Activated CD8-positive, alpha-beta memory T cell treated with anti-CD3 and anti-CD28 coated beads, Interleukin-2, amount 10 ng/mL, durations not matched to agents 7 days and 5 days (primary cell): ENCODE measurements at regions not wholly inside any gene's neighbourhood (a gene's known extent, or its start where the extent isn't known, plus 50 kb on each side); places are given as distances from the start of the nearest gene placed in this dataset.

Experiments
- ATAC-seq: fragments of 150-1000 bp; cut with Tn5 transposase; one replicate; pipeline ENCODE4 v1.10.0; 2021; ENCODE audit warnings: moderate library complexity
- CTCF ChIA-PET: fragments of 350-600 bp; sonication (Branson Sonifier 250); formaldehyde crosslinking; loops from one replicate; lab custom pipeline; 2021; ENCODE audit warnings: antibody characterized with exemption; lab: Charles Lee
- DNase-seq: peaks from one replicate; pipeline ENCODE4 v3.0.0-alpha.2; 2020
- H3K27ac Mint-ChIP-seq: one replicate; pipeline ENCODE4 v1.8.0; 2021; ENCODE audit warnings: mild to moderate bottlenecking, mixed read lengths
- H3K27me3 Mint-ChIP-seq: one replicate; pipeline ENCODE4 v1.8.0; 2021; ENCODE audit warnings: mixed read lengths
- H3K36me3 Mint-ChIP-seq: one replicate; pipeline ENCODE4 v1.8.0; 2021; ENCODE audit warnings: mild to moderate bottlenecking, mixed read lengths
- H3K4me1 Mint-ChIP-seq: one replicate; pipeline ENCODE4 v1.8.0; 2021; ENCODE audit warnings: mixed read lengths
- H3K4me3 Mint-ChIP-seq: one replicate; pipeline ENCODE4 v1.8.0; 2021; ENCODE audit warnings: mild to moderate bottlenecking, moderate library complexity, mixed read lengths
- H3K9me3 Mint-ChIP-seq: one replicate; pipeline ENCODE4 v1.8.0; 2022; ENCODE audit warnings: low read depth, mixed read lengths

DNA sequence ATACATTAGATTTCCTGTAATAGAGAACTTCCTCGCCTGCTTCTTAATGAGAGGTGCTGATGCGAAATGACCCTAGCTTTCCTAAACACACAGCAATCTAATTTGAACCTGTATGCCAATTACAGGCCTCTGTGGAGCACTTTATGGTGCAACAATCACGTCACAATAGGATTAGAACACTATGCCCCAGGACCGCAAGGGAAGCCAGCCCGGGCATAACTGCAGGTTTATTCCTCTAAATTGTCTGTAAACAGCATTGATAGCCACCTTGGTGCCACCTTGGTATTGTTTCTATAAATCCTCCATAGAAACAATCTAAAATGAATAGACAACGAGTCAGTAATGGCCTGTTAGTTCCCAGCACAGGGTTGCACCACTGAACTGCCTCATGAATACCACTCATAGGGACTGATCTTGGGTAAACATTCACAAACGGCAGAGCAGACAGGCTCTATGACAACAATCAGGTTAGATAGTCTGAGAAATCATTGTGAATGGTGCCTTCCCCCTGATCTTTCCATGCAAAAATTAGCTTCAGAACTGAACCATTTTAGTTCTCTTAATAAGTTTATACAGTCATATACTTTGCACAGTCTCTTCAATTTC lies 182.5 kb upstream of the OBI1 start:
- DNase-seq: no peak
- H3K4me1 Mint-ChIP-seq: no peaks in the 10 kb centered on the region
- H3K9me3 Mint-ChIP-seq: no peaks in the 10 kb centered on the region
- CTCF ChIA-PET: no interaction called here
- H3K4me3 Mint-ChIP-seq: no peak overlapping the region
- no peaks in the 10 kb centered on the region for H3K36me3 Mint-ChIP-seq
- H3K27ac Mint-ChIP-seq: no peak overlapping the region
- H3K27me3 Mint-ChIP-seq: no peaks in the 10 kb centered on the region
- no peak for ATAC-seq

DNA sequence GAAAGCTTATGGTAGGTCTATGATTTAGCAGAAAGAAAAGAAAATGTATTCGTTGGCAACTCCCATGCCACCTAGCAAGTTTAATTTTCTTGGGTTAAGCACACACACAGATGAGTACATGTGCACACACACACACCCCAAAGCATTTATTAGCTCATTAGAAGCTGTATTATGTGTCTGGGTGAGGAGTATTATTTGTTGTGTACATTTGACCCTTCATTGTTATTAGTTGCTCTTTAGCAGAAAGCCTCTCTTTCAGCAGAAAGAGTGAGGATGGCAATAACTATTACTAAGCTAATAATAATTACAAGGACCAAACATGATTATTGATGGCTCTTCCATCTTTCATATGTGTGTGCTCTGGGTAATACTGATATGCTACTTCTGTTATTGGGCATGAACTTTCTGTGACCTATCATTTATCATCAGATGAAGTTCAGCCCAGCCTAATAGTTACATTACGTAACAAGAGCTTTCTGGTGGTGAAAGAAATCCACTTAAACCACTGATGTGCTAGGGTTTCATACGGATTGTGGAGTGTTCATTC lies 177.4 kb upstream of the OBI1 start:
- H3K9me3 Mint-ChIP-seq: no peaks in the 10 kb centered on the region
- ATAC-seq (no peak), DNase-seq (no peak)
- H3K4me1 Mint-ChIP-seq: no peaks in the 10 kb centered on the region
- H3K27me3 Mint-ChIP-seq: peaks cover 5% of the 10 kb centered on the region
- no peak overlapping the region for H3K4me3 Mint-ChIP-seq
- CTCF ChIA-PET: no interaction called here
- no peak overlapping the region for H3K27ac Mint-ChIP-seq
- no peaks in the 10 kb centered on the region for H3K36me3 Mint-ChIP-seq

DNA sequence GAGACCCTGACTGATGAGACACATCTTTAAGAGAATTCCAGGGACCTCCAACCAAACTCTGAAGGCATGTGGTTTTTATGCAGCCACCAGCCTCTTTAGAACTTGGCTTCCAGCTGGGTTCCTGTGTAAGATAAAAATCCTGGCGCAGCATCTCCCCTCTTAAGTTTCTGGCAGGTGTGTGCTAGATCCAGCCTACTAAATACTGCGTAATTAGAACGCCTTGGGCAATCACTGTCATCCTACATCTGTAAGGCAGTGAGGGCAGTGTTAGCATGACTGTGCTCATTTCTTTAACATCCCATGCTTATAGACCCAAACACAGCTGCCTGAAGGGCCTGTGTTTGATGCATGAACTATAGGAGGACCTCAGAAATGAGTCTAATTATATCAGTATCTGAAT lies 173.5 kb upstream of the OBI1 start:
- Mint-ChIP-seq H3K9me3 (no peaks in the 10 kb centered on the region), H3K4me3 (no peak overlapping the region), H3K27me3 (peaks cover 5% of the 10 kb centered on the region), H3K36me3 (no peaks in the 10 kb centered on the region), H3K4me1 (no peaks in the 10 kb centered on the region), H3K27ac (no peak overlapping the region)
- CTCF ChIA-PET: no interaction called here
- DNase-seq (no peak), ATAC-seq (no peak)

DNA sequence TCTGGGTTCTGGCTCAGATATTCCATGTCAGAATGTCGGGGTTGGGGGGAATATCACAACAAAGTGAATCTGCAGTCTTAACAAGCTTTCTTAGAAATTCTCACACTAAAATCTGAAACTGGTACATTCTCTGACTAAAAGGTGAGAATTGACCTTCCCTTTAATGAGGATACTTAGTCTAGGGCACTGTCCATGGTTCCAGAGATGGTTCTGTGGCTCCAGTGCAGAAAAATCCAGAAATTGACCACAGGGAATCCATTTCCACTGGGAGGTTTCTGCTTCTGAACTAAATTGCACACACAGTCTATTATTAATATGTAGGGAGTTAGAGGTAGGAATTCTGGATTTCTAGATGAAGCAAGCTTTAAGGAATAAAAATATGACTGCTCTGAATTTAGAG lies 171.6 kb upstream of the OBI1 start:
- no peak for DNase-seq
- ATAC-seq: no peak
- H3K27ac Mint-ChIP-seq: no peak overlapping the region
- no peak overlapping the region for H3K4me3 Mint-ChIP-seq
- CTCF ChIA-PET: no interaction called here
- no peaks in the 10 kb centered on the region for H3K9me3 Mint-ChIP-seq
- no peaks in the 10 kb centered on the region for H3K36me3 Mint-ChIP-seq
- H3K4me1 Mint-ChIP-seq: no peaks in the 10 kb centered on the region
- H3K27me3 Mint-ChIP-seq: peaks cover 5% of the 10 kb centered on the region

DNA sequence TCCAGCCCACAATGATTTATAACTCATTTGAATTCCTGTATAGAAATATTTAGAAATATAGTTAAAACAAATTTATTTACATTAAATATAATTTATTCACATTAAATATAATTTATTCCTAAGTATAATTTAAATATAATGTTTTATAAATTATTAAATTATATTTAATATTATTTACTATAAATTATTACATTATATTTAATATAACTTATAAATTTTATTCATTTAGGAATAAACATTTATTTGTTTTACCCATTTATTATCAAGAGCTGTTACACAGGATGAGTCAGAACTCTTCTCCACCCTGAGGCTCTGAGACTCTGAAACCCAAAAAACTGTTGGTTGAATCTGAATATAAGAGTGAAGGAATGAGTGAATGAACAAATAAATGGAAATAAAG lies 170.9 kb upstream of the OBI1 start:
- H3K4me3 Mint-ChIP-seq: no peak overlapping the region
- ATAC-seq (no peak), DNase-seq (no peak)
- CTCF ChIA-PET: no interaction called here
- H3K27me3 Mint-ChIP-seq: peaks cover 5% of the 10 kb centered on the region
- no peaks in the 10 kb centered on the region for H3K9me3 Mint-ChIP-seq
- no peak overlapping the region for H3K27ac Mint-ChIP-seq
- no peaks in the 10 kb centered on the region for H3K36me3 Mint-ChIP-seq
- no peaks in the 10 kb centered on the region for H3K4me1 Mint-ChIP-seq

DNA sequence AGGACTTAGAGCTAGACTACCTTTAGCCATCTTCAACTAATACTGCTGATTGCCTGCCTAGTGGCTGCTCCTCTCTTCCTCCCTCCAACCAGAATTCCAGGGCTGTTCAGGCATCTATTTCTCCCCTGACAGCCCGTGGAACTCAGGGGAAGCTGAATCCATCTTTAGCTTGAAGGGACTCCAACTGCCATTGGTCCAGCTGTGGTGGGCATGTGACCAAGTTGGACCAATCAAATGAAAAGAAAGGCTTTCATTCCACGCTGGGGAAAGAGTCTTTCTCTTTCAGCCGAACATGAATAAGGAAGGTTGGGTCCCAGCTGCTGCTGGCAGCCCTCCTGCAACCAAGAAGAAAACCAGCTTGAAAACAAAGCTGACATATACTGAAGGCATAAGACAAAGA lies 168.5 kb upstream of the OBI1 start:
- Mint-ChIP-seq H3K36me3 (no peaks in the 10 kb centered on the region), H3K27ac (no peak overlapping the region), H3K9me3 (no peaks in the 10 kb centered on the region), H3K4me1 (no peaks in the 10 kb centered on the region), H3K4me3 (no peak overlapping the region), H3K27me3 (peaks cover 4% of the 10 kb centered on the region)
- CTCF ChIA-PET: no interaction called here
- ATAC-seq (no peak), DNase-seq (no peak)

DNA sequence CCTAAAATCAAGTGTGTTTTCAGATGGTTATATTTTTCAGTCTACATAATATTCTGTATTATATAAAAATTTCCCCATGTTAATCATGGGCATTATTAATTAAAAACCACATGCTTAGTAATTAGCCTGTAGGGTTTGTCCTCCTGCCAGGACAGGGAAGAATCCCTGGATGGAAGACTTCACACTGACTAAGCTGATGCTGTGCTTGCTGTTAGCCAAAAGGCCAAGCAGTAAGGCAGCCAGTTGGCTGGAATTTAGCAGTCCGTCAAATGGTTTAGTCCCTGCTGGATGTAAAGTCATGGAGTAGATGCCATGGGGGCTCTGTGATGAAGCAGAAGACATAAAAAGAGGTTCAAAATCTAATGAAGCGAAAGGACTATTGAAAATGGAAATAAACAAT lies 168.0 kb upstream of the OBI1 start:
- DNase-seq (no peak), ATAC-seq (no peak)
- H3K27ac Mint-ChIP-seq: no peak overlapping the region
- no peaks in the 10 kb centered on the region for H3K4me1 Mint-ChIP-seq
- no peak overlapping the region for H3K4me3 Mint-ChIP-seq
- no peaks in the 10 kb centered on the region for H3K9me3 Mint-ChIP-seq
- CTCF ChIA-PET: no interaction called here
- H3K36me3 Mint-ChIP-seq: no peaks in the 10 kb centered on the region
- no peaks in the 10 kb centered on the region for H3K27me3 Mint-ChIP-seq

DNA sequence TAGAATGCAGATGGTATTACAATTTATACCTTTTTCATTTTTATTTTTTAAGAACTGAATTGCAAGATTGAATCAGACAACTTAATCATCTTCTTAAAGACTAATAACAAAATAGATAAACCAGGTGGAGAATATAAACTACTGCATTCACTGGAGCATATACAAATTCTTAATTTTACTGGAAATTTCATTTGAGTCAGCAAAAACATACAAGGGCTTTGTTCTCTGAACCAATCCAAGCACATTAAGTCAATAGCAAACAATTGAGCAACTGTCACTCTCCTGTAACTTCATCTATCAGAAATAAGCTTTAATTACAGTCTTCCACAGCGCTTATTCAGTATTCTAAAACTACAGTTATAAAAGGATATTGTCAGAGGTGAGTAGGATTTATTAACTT lies 167.4 kb upstream of the OBI1 start:
- H3K4me3 Mint-ChIP-seq: no peak overlapping the region
- H3K27me3 Mint-ChIP-seq: no peaks in the 10 kb centered on the region
- H3K36me3 Mint-ChIP-seq: no peaks in the 10 kb centered on the region
- ATAC-seq (no peak), DNase-seq (no peak)
- no peaks in the 10 kb centered on the region for H3K9me3 Mint-ChIP-seq
- H3K4me1 Mint-ChIP-seq: no peaks in the 10 kb centered on the region
- no peak overlapping the region for H3K27ac Mint-ChIP-seq
- CTCF ChIA-PET: no interaction called here

DNA sequence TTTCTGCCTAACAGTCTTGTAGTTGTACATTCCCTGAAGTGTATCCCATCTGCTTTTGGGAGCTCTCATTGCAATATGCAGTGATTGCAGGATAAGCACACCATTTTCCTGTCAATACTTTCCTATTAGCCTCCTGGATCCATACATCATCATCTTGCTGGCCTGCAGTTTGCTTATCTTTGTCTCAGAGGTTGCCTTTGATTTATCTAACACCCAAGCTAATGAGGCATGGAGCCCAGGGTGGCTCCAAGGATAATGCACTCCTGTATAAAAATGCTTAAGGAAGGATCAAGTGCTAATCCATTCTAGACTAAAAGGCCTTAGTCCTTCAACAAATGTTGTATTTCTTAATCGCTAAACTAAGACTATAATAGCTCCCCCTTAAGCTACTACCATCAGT lies 161.6 kb upstream of the OBI1 start:
- Mint-ChIP-seq H3K4me1 (no peaks in the 10 kb centered on the region), H3K36me3 (no peaks in the 10 kb centered on the region), H3K27ac (no peak overlapping the region), H3K27me3 (peaks cover 3% of the 10 kb centered on the region), H3K4me3 (no peak overlapping the region), H3K9me3 (no peaks in the 10 kb centered on the region)
- CTCF ChIA-PET: no interaction called here
- DNase-seq (no peak), ATAC-seq (no peak)

DNA sequence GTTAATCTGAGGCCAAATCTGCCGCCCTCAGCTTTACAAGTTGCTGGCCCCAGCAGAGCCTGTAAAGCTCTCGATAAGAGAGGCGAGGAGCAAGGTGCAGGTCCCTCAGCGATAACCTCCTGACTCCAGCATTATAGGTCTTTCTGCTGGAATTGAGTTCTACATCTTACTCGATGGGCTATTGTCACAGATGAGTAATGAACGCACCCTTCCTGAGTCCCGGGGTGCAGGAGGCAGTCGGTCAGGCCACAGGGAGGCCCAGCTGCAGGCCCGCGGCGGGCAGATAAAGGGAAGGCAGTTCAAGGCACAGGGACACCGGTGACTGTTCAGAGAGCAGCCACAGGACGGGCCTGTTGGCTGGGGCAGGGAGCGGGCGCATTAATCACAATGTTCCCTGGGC lies 157.6 kb upstream of the OBI1 start:
- CTCF ChIA-PET: no interaction called here
- ATAC-seq (no peak), DNase-seq (no peak)
- Mint-ChIP-seq H3K4me3 (no peak overlapping the region), H3K36me3 (no peaks in the 10 kb centered on the region), H3K27me3 (peaks cover 3% of the 10 kb centered on the region), H3K4me1 (no peaks in the 10 kb centered on the region), H3K9me3 (no peaks in the 10 kb centered on the region), H3K27ac (no peak overlapping the region)

DNA sequence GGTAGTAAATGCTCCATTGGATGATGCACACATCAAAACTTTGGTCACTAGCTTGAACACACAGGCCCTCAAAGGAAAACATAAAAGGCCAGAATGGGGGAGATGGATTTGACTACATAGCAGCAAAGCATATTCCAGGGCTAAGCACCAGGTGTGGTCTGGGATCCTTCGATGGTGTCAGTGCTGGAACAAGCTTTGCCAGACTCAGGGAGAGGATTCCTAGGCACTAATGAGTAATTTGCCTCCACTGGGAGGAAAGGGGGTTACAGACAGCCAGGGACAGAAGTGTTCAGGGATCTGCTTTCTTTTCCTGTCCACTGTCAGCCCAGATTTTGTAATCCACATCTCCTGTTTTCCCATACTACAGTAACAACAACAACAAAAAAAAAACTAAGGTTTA lies 157.2 kb upstream of the OBI1 start:
- DNase-seq (no peak), ATAC-seq (no peak)
- H3K27me3 Mint-ChIP-seq: peaks cover 5% of the 10 kb centered on the region
- no peak overlapping the region for H3K4me3 Mint-ChIP-seq
- H3K4me1 Mint-ChIP-seq: no peaks in the 10 kb centered on the region
- H3K9me3 Mint-ChIP-seq: no peaks in the 10 kb centered on the region
- no peak overlapping the region for H3K27ac Mint-ChIP-seq
- H3K36me3 Mint-ChIP-seq: no peaks in the 10 kb centered on the region
- CTCF ChIA-PET: no interaction called here

DNA sequence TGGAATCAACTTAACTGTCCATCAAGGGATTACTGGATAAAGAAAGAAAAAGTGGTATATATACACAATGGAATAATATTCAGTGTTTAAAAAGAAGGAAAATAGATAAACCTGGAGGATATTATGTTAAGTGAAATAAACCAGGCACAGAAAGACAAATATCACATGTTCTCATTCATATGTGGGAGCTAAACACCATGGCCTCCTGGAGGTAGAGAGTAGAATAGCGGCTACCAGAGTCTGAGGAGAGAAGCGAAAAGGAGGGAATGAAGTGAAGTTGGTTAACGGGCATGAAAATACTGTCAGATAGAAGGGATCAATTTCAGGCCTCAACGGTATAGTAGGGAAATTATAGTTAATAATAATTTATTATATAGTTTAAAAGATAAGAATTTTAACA lies 147.5 kb upstream of the OBI1 start:
- Mint-ChIP-seq H3K4me1 (no peaks in the 10 kb centered on the region), H3K36me3 (no peaks in the 10 kb centered on the region), H3K4me3 (no peak overlapping the region), H3K27me3 (peaks cover 10% of the 10 kb centered on the region), H3K27ac (no peak overlapping the region), H3K9me3 (no peaks in the 10 kb centered on the region)
- DNase-seq: no peak
- peak; percentile 36 for ATAC-seq
- CTCF ChIA-PET: no interaction called here

DNA sequence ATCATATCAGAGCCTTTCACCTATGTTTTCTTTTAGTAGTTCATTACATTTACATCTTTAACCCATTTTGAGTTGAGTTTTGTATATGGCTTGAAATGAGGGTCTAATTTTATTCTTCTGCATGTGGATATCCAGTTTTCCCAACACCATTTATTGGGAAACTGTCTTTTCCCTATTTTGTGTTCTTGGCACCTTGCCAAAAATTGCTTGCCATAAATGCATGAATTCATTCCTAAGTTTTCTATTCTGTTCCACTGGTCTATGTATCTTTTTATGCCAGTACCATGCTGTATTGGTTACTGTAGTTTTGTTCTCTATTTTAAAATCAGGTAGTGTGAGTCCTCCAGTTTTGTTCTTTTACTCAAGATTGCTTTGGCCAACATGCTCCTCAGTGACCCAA lies 144.0 kb upstream of the OBI1 start:
- no peaks in the 10 kb centered on the region for H3K36me3 Mint-ChIP-seq
- DNase-seq (no peak), ATAC-seq (no peak)
- no peak overlapping the region for H3K4me3 Mint-ChIP-seq
- no peak overlapping the region for H3K27ac Mint-ChIP-seq
- CTCF ChIA-PET: no interaction called here
- H3K4me1 Mint-ChIP-seq: no peaks in the 10 kb centered on the region
- no peaks in the 10 kb centered on the region for H3K9me3 Mint-ChIP-seq
- peaks cover 3% of the 10 kb centered on the region for H3K27me3 Mint-ChIP-seq

DNA sequence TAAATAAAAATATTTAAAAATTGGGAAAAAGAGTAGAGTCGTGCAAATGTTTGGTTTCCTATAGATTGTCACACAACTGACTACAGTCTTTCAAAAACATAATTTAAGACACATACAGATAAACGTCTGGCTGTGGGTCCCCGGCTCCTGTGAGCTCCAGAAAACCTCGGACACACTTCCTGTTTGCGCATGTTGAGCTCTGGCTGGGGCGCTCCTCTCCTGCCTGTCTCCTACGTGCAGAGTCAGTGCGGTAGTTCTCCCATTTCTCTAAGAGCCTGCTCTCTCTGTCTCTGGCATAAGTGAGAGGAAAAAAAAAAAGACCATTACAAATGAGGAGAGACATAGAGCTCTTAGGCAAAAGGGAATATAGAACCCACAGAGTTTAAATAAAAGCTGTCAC lies 128.2 kb upstream of the OBI1 start:
- no peak for DNase-seq
- Mint-ChIP-seq H3K4me3 (no peak overlapping the region), H3K27ac (no peak overlapping the region), H3K4me1 (peaks cover 2% of the 10 kb centered on the region), H3K27me3 (peaks cover 25% of the 10 kb centered on the region), H3K9me3 (no peaks in the 10 kb centered on the region), H3K36me3 (no peaks in the 10 kb centered on the region)
- CTCF ChIA-PET: no interaction called here
- ATAC-seq: no peak

DNA sequence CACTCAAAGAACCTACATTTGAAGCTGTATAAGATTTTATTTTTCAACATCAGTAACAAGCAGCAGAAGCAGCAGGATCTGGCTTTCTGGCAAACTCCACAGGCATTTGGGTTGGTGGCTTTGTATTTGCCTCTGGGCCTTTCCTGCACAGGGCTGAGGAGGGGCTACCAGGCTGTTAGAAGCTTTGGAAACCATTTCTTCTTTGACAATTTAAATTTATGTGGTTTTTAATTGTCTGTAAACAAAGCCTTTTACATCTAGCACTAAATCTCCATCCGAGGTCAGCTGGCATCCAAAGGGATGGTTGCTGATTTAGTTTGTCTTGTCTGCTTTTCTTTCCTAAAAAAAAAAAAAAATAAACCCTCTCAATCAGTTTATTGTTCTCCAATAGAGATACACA lies 127.5 kb upstream of the OBI1 start:
- Mint-ChIP-seq H3K27me3 (peaks cover 25% of the 10 kb centered on the region), H3K36me3 (no peaks in the 10 kb centered on the region)
- CTCF ChIA-PET: no interaction called here

More for the DNA sequence above, 127.5 kb upstream of the OBI1 start:
- H3K9me3 Mint-ChIP-seq: no peaks in the 10 kb centered on the region
- no peak for ATAC-seq
- H3K4me3 Mint-ChIP-seq: no peak overlapping the region
- H3K27ac Mint-ChIP-seq: no peak overlapping the region
- no peak for DNase-seq
- H3K4me1 Mint-ChIP-seq: peaks cover 2% of the 10 kb centered on the region
